ENCODE measurements at regions not wholly inside any gene's neighbourhood (a gene's known extent, or its start where the extent isn't known, plus 50 kb on each side); places are given as distances from the start of the nearest gene placed in this dataset.

DNA sequence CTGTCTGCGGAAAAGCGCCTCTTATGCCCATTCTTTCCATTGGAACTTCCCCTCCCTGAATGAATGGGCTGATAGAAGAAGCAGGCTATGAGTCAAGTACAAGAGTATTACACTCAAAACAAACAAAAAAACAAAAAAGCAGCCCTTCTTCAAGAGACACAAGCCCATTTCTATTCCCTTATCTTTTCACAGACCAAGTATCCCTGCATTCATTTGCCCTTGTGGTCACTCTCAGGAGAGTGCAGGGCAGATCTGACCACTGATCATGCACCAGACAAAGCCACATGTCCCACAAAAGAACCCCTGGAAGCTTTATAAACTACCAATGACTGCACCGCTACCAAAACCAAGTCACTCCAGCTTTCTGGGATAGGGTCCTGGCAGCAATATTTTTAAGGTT, 262.5 kb upstream of the TAS2R1 start:
- DNase-seq (ENCODE audit: extremely low read depth, low read depth): no peak
- no peak overlapping the region for H3K4me3 ChIP-seq (replicated peaks; ENCODE audit: low read depth, low read length)
- TF ChIP-seq, protein P1, sequence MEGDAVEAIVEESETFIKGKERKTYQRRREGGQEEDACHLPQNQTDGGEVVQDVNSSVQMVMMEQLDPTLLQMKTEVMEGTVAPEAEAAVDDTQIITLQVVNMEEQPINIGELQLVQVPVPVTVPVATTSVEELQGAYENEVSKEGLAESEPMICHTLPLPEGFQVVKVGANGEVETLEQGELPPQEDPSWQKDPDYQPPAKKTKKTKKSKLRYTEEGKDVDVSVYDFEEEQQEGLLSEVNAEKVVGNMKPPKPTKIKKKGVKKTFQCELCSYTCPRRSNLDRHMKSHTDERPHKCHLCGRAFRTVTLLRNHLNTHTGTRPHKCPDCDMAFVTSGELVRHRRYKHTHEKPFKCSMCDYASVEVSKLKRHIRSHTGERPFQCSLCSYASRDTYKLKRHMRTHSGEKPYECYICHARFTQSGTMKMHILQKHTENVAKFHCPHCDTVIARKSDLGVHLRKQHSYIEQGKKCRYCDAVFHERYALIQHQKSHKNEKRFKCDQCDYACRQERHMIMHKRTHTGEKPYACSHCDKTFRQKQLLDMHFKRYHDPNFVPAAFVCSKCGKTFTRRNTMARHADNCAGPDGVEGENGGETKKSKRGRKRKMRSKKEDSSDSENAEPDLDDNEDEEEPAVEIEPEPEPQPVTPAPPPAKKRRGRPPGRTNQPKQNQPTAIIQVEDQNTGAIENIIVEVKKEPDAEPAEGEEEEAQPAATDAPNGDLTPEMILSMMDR (IDR thresholded peaks at IDR 0.05; ENCODE audit: low read depth, low read length, missing control alignments): no peak

DNA sequence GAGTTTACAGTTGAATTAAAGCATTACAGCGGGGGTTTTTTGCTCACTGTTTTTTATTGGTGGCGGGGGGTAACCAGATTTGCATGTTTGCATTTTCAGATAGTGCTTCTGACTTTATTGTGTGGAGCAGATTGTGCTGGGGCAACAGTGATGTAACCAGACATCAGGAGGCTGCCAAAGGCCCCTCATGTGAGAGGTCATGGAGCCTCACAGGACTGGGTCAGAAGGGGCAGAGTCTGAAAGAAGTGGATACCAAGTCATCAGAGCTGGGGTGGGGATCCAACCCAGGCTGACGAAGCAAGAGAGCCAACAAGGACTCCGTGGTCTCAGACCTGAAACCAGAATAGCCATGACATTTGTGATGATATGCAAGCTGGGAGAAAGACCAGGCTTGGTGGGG, 259.4 kb upstream of the TAS2R1 start:
- no peak for DNase-seq (ENCODE audit: extremely low read depth, low read depth)
- TF ChIP-seq, protein P1 (IDR thresholded peaks at IDR 0.05; ENCODE audit: low read depth, low read length, missing control alignments): no peak
- H3K4me3 ChIP-seq (replicated peaks; ENCODE audit: low read depth, low read length): no peak overlapping the region

- TF ChIP-seq, protein P1 (IDR thresholded peaks at IDR 0.05; ENCODE audit: low read depth, low read length, missing control alignments): no peak
- no peak overlapping the region for H3K4me3 ChIP-seq (replicated peaks; ENCODE audit: low read depth, low read length)
- DNase-seq (ENCODE audit: extremely low read depth, low read depth): no peak
Measured at GRCh38 chr5:9888501-9888901, 258.4 kb upstream of the TAS2R1 start.

GRCh38 chr5:9885164-9885563, 255.0 kb upstream of the TAS2R1 start:
- no peak overlapping the region for H3K4me3 ChIP-seq (replicated peaks; ENCODE audit: low read depth, low read length)
- DNase-seq (ENCODE audit: extremely low read depth, low read depth): no peak
- TF ChIP-seq, protein P1 (IDR thresholded peaks at IDR 0.05; ENCODE audit: low read depth, low read length, missing control alignments): no peak

DNA sequence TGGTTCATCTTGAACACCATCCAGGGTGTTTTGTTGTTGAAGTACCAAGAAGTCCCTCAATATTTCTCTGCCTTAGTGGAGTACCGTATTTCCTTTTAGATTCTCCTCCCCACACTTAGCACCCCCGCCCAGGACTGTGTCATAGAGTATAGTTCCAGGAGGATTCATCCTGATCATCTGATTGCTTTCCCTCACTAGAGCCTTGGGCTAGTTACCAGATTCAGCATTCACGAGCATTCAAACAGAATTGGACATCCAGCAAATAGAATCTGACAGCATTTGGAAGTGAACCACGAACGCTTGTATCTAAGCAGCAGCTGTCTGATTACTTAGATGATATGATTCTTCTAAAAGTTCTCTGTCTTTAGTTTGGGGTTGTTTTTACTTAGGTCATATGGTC, 248.1 kb upstream of the TAS2R1 start:
- no peak for DNase-seq (ENCODE audit: extremely low read depth, low read depth)
- H3K4me3 ChIP-seq (replicated peaks; ENCODE audit: low read depth, low read length): no peak overlapping the region
- TF ChIP-seq, protein P1 (IDR thresholded peaks at IDR 0.05; ENCODE audit: low read depth, low read length, missing control alignments): no peak

GRCh38 chr5:9877488-9877887, 247.3 kb upstream of the TAS2R1 start:
- no peak overlapping the region for H3K4me3 ChIP-seq (replicated peaks; ENCODE audit: low read depth, low read length)
- no peak for DNase-seq (ENCODE audit: extremely low read depth, low read depth)
- TF ChIP-seq, protein P1 (IDR thresholded peaks at IDR 0.05; ENCODE audit: low read depth, low read length, missing control alignments): no peak

DNA sequence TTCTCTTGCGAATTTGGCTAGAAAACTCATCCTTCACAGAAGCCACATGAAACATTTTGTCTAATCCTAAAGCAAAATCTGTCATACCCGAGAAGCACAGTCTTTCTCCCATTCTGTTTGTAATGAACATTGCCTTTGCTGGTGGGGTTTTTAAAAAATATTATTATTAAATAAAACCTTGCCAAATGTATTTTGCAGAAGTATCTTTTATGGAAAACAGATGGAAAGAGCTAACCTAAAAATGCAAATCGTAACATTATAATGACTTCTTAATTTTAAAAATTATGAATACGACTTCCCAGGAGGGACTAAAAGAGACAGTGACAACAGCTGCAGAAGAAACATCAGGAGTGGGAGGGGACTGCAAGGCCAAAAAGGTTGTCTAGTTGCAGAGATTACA, 246.3 kb upstream of the TAS2R1 start:
- no peak overlapping the region for H3K4me3 ChIP-seq (replicated peaks; ENCODE audit: low read depth, low read length)
- TF ChIP-seq, protein P1 (IDR thresholded peaks at IDR 0.05; ENCODE audit: low read depth, low read length, missing control alignments): no peak
- no peak for DNase-seq (ENCODE audit: extremely low read depth, low read depth)
